ENCODE measurements at regions not wholly inside any gene's neighbourhood (a gene's known extent, or its start where the extent isn't known, plus 50 kb on each side); places are given as distances from the start of the nearest gene placed in this dataset.

- TF ChIP-seq RAD21 (IDR thresholded peaks at IDR 0.05; ENCODE audit: low read depth): no peak
- TF ChIP-seq TAF1 (IDR thresholded peaks at IDR 0.05; ENCODE audit: low read depth): no peak
- TF ChIP-seq REST (IDR thresholded peaks at IDR 0.05; ENCODE audit: low read depth): no peak
- no peak for TF ChIP-seq ZBTB7A (IDR thresholded peaks at IDR 0.05; ENCODE audit: low read depth)
- TF ChIP-seq FOXM1 (IDR thresholded peaks at IDR 0.05; ENCODE audit: borderline replicate concordance, low read depth): no peak
- TF ChIP-seq TCF12 (IDR thresholded peaks at IDR 0.05; ENCODE audit: low read depth): no peak
- TF ChIP-seq EP300 (IDR thresholded peaks at IDR 0.05; ENCODE audit: borderline replicate concordance): no peak
- TF ChIP-seq MAX (IDR thresholded peaks at IDR 0.05): no peak
- TF ChIP-seq TEAD4 (IDR thresholded peaks at IDR 0.05): no peak
- TF ChIP-seq EGR1 (IDR thresholded peaks at IDR 0.05): no peak
- no peak for TF ChIP-seq CEBPB (IDR thresholded peaks at IDR 0.05)
- no peak for TF ChIP-seq YY1 (IDR thresholded peaks at IDR 0.05; ENCODE audit: low read depth)
- TF ChIP-seq USF1 (IDR thresholded peaks at IDR 0.05): no peak
- TF ChIP-seq NFIC (IDR thresholded peaks at IDR 0.05): no peak
Measured at GRCh38 chr20:40868551-40869217, 159.9 kb upstream of the TOP1 start.

- TF ChIP-seq RAD21 (IDR thresholded peaks at IDR 0.05; ENCODE audit: low read depth): no peak
- TF ChIP-seq TAF1 (IDR thresholded peaks at IDR 0.05; ENCODE audit: low read depth): no peak
Measured at GRCh38 chr20:40869218-40870147, 159.1 kb upstream of the TOP1 start.

GRCh38 chr20:40875116-40876085 lies 153.2 kb upstream of the TOP1 start:
- no peak for TF ChIP-seq TCF12 (IDR thresholded peaks at IDR 0.05; ENCODE audit: low read depth)
- TF ChIP-seq EP300 (IDR thresholded peaks at IDR 0.05; ENCODE audit: borderline replicate concordance): no peak
- no peak for TF ChIP-seq NFIC (IDR thresholded peaks at IDR 0.05)
- TF ChIP-seq USF1 (IDR thresholded peaks at IDR 0.05): no peak
- TF ChIP-seq TAF1 (IDR thresholded peaks at IDR 0.05; ENCODE audit: low read depth): no peak
- TF ChIP-seq TEAD4 (IDR thresholded peaks at IDR 0.05): no peak
- no peak for TF ChIP-seq REST (IDR thresholded peaks at IDR 0.05; ENCODE audit: low read depth)
- TF ChIP-seq YY1 (IDR thresholded peaks at IDR 0.05; ENCODE audit: low read depth): no peak

- TF ChIP-seq TCF12 (IDR thresholded peaks at IDR 0.05; ENCODE audit: low read depth): no peak
- no peak for TF ChIP-seq NFIC (IDR thresholded peaks at IDR 0.05)
- no peak for TF ChIP-seq TEAD4 (IDR thresholded peaks at IDR 0.05)
- TF ChIP-seq ZBTB7A (IDR thresholded peaks at IDR 0.05; ENCODE audit: low read depth): no peak
- no peak for TF ChIP-seq FOXM1 (IDR thresholded peaks at IDR 0.05; ENCODE audit: borderline replicate concordance, low read depth)
- TF ChIP-seq USF1 (IDR thresholded peaks at IDR 0.05): no peak
Measured at GRCh38 chr20:40880063-40880728, 148.4 kb upstream of the TOP1 start.

- TF ChIP-seq TCF12 (IDR thresholded peaks at IDR 0.05; ENCODE audit: low read depth) (no peak), EGR1 (IDR thresholded peaks at IDR 0.05) (no peak), REST (IDR thresholded peaks at IDR 0.05; ENCODE audit: low read depth) (no peak), RAD21 (IDR thresholded peaks at IDR 0.05; ENCODE audit: low read depth) (no peak), USF1 (IDR thresholded peaks at IDR 0.05) (no peak), FOXM1 (IDR thresholded peaks at IDR 0.05; ENCODE audit: borderline replicate concordance, low read depth) (no peak), YY1 (IDR thresholded peaks at IDR 0.05; ENCODE audit: low read depth) (no peak), CREB1 (IDR thresholded peaks at IDR 0.05; ENCODE audit: low read depth) (no peak), MAX (IDR thresholded peaks at IDR 0.05) (no peak), CEBPB (IDR thresholded peaks at IDR 0.05) (no peak)
Measured at GRCh38 chr20:40880729-40881109, 147.9 kb upstream of the TOP1 start.

Data from Ishikawa (cell line).